ENCODE measurements at regions not wholly inside any gene's neighbourhood (a gene's known extent, or its start where the extent isn't known, plus 50 kb on each side); places are given as distances from the start of the nearest gene placed in this dataset.

GRCh38 chr6:150687508-150687907, 87.8 kb downstream of the PLEKHG1 start:
- no peak for TF ChIP-seq CTCF (IDR thresholded peaks at IDR 0.05 in 2 of 3, conservative IDR thresholded peaks at IDR 0.05 in 1 of 3; ENCODE audit: control insufficient read depth in 2 of 3, extremely low read depth in 1 of 3, insufficient read depth in 1 of 3, low read depth in 3 of 3, low read length in 3 of 3)
- no peak for TF ChIP-seq IRF5 (IDR thresholded peaks at IDR 0.05; ENCODE audit: borderline replicate concordance)
- no peak for TF ChIP-seq CHD2 (IDR thresholded peaks at IDR 0.05; ENCODE audit: borderline replicate concordance, low read depth, low read length)
- TF ChIP-seq NFIC (IDR thresholded peaks at IDR 0.05; ENCODE audit: low read depth, low read length) = no peak
- TF ChIP-seq CUX1 (IDR thresholded peaks at IDR 0.05; ENCODE audit: insufficient replicate concordance, low read depth, low read length) = no peak
- TF ChIP-seq POLR2A (IDR thresholded peaks at IDR 0.05; ENCODE audit: low read depth, low read length) = no peak
- TF ChIP-seq HDAC2 (IDR thresholded peaks at IDR 0.05) = no peak
- TF ChIP-seq SKIL (IDR thresholded peaks at IDR 0.05; ENCODE audit: low read depth, poor library complexity, severe bottlenecking) = no peak
- no peak for TF ChIP-seq EGR1 (IDR thresholded peaks at IDR 0.05; ENCODE audit: borderline replicate concordance in 1 of 2, low read depth in 2 of 2, low read length in 2 of 2)

All from GM12878 (cell line).